Neural progenitor cell (in vitro differentiated cells): ENCODE measurements at regions not wholly inside any gene's neighbourhood (a gene's known extent, or its start where the extent isn't known, plus 50 kb on each side); places are given as distances from the start of the nearest gene placed in this dataset.

ENCODE experiments used
- EZH2 ChIP-seq: fragments of 200-600 bp; sonication (generic); IDR thresholded peaks from 2 replicates; pipeline ENCODE4 v1.6.1; 2017; ENCODE audit warnings: antibody characterized with exemption, mild to moderate bottlenecking, moderate library complexity
- EZH2phosphoT487 ChIP-seq: fragments of 200-600 bp; sonication (generic); IDR thresholded peaks from 2 replicates; pipeline ENCODE4 v1.6.1; 2017; ENCODE audit warnings: antibody characterized with exemption
- TF ChIP-seq, protein P1 (sequence below): fragments of 200-600 bp; sonication (generic); IDR thresholded peaks from 2 replicates; pipeline ENCODE4 v1.5.1; 2017; ENCODE audit warnings: antibody characterized with exemption, mild to moderate bottlenecking

DNA sequence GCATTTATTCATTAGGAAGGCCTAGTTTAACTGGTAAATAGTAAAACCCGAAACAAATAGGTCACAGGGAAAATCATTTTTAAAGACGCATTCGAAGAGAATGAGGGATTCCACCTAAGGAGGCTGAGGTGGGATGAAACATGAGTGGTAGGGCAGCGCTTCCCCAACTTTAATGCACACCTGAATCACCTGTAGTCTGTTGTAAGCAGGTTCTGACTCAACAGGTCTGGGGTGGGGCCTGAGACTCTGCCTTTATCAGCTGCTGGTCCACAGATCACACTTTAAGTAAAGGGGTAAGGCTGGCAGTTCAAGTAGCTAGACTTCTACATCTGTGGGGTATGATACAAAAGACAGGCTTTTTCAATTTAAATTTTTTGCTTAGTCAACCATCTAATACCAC lies 223.5 kb upstream of the UBE2E2 start:
- TF ChIP-seq, protein P1, sequence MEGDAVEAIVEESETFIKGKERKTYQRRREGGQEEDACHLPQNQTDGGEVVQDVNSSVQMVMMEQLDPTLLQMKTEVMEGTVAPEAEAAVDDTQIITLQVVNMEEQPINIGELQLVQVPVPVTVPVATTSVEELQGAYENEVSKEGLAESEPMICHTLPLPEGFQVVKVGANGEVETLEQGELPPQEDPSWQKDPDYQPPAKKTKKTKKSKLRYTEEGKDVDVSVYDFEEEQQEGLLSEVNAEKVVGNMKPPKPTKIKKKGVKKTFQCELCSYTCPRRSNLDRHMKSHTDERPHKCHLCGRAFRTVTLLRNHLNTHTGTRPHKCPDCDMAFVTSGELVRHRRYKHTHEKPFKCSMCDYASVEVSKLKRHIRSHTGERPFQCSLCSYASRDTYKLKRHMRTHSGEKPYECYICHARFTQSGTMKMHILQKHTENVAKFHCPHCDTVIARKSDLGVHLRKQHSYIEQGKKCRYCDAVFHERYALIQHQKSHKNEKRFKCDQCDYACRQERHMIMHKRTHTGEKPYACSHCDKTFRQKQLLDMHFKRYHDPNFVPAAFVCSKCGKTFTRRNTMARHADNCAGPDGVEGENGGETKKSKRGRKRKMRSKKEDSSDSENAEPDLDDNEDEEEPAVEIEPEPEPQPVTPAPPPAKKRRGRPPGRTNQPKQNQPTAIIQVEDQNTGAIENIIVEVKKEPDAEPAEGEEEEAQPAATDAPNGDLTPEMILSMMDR = no peak
- TF ChIP-seq EZH2phosphoT487 (no peak), EZH2 (no peak)
